Gastrocnemius medialis (tissue), 4 donors: ENCODE measurements at regions not wholly inside any gene's neighbourhood (a gene's known extent, or its start where the extent isn't known, plus 50 kb on each side); places are given as distances from the start of the nearest gene placed in this dataset.

Source experiments
- POLR2A ChIP-seq, 2 donors: fragments of 450-650 bp; IDR thresholded peaks; one replicate each; pipeline ENCODE4 v1.6.1; 2017; ENCODE audit warnings: antibody characterized with exemption in 2 of 2, mild to moderate bottlenecking in 2 of 2, moderate library complexity in 2 of 2
- TF ChIP-seq, protein P1 (sequence below), 5 experiments: fragments of 450-650 bp in 3 of 5; fragments of 200-600 bp in 2 of 5; sonication (generic) in 2 of 5; IDR thresholded peaks in 4 of 5; conservative IDR thresholded peaks in 1 of 5; 1 replicate in 4 of 5; 2 replicates in 1 of 5; pipeline ENCODE4 v1.5.1; 2016 to 2019; ENCODE audit warnings: antibody characterized with exemption in 5 of 5, mild to moderate bottlenecking in 3 of 5, moderate library complexity in 3 of 5

DNA sequence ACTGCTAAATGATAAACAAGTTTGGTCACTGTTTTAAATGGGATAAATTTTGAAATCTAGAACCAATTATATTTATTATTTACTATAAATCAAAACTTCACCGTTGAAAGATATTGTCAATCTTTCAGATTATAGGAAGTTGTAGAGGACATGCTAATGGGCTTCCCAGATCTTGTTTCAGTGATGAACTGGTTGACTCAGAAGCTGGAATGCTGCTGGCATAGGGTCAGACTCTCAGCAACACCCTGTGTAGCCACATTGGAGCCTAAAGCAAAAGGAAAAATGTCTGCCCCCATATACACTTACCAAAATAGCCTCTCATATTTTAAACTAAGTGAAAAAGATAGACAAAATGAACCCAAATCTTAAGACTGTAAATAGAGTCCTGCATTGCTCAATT lies 916.9 kb upstream of the SOX9 start:
- TF ChIP-seq, protein P1, sequence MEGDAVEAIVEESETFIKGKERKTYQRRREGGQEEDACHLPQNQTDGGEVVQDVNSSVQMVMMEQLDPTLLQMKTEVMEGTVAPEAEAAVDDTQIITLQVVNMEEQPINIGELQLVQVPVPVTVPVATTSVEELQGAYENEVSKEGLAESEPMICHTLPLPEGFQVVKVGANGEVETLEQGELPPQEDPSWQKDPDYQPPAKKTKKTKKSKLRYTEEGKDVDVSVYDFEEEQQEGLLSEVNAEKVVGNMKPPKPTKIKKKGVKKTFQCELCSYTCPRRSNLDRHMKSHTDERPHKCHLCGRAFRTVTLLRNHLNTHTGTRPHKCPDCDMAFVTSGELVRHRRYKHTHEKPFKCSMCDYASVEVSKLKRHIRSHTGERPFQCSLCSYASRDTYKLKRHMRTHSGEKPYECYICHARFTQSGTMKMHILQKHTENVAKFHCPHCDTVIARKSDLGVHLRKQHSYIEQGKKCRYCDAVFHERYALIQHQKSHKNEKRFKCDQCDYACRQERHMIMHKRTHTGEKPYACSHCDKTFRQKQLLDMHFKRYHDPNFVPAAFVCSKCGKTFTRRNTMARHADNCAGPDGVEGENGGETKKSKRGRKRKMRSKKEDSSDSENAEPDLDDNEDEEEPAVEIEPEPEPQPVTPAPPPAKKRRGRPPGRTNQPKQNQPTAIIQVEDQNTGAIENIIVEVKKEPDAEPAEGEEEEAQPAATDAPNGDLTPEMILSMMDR (IDR thresholded peaks at IDR 0.05 in 4 of 5, conservative IDR thresholded peaks at IDR 0.05 in 1 of 5) = no peak
- no peak for TF ChIP-seq POLR2A (IDR thresholded peaks at IDR 0.05)
